Activated CD8-positive, alpha-beta T cell treated with anti-CD3 and anti-CD28 coated beads for 36 hours (primary cell): ENCODE measurements at regions not wholly inside any gene's neighbourhood (a gene's known extent, or its start where the extent isn't known, plus 50 kb on each side); places are given as distances from the start of the nearest gene placed in this dataset.

Source experiments
- ATAC-seq: fragments of 200-7000 bp; cut with Tn5 transposase; one replicate; pipeline ENCODE4 v1.10.0; 2021; ENCODE audit warnings: mild to moderate bottlenecking, moderate library complexity
- CTCF ChIA-PET: fragments of 350-600 bp; sonication (Branson Sonifier 250); formaldehyde crosslinking; loops from one replicate; lab custom pipeline; 2021; ENCODE audit warnings: antibody characterized with exemption; lab: Charles Lee
- POLR2A ChIA-PET: fragments of 350-600 bp; sonication (Branson Sonifier 250); formaldehyde crosslinking; loops from one replicate; lab custom pipeline; 2021; ENCODE audit warnings: antibody characterized with exemption; lab: Charles Lee
- DNase-seq: peaks from one replicate; pipeline ENCODE4 v3.0.0-alpha.2; 2020
- H3K27ac Mint-ChIP-seq: one replicate; pipeline ENCODE4 v1.8.0; 2021; ENCODE audit warnings: mild to moderate bottlenecking, mixed read lengths
- H3K27me3 Mint-ChIP-seq: one replicate; pipeline ENCODE4 v1.8.0; 2021; ENCODE audit warnings: mixed read lengths
- H3K36me3 Mint-ChIP-seq: one replicate; pipeline ENCODE4 v1.8.0; 2021; ENCODE audit warnings: low read depth, mixed read lengths
- H3K4me1 Mint-ChIP-seq: one replicate; pipeline ENCODE4 v1.8.0; 2021; ENCODE audit warnings: low read depth, mixed read lengths
- H3K4me3 Mint-ChIP-seq: one replicate; pipeline ENCODE4 v1.8.0; 2021; ENCODE audit warnings: mild to moderate bottlenecking, moderate library complexity, mixed read lengths
- H3K9me3 Mint-ChIP-seq: one replicate; pipeline ENCODE4 v1.8.0; 2021; ENCODE audit warnings: mixed read lengths
- CTCF ChIP-seq: fragments of 200-600 bp; IDR thresholded peaks from one replicate; pipeline ENCODE4 v1.8.0; 2022; ENCODE audit warnings: antibody characterized with exemption, mild to moderate bottlenecking
- intact Hi-C: fragments of 100-400 bp; cut with micrococcal nuclease; formaldehyde crosslinking; loops from one replicate; pipeline ENCODE4 v1.10.0; 2022

GRCh38 chr6:19637010-19637409 lies 200.2 kb upstream of the ID4 start:
- DNase-seq (no peak), ATAC-seq (no peak)
- Mint-ChIP-seq H3K36me3 (no peaks in the 10 kb centered on the region), H3K4me3 (no peak overlapping the region), H3K27me3 (no peaks in the 10 kb centered on the region), H3K27ac (no peak overlapping the region), H3K4me1 (no peaks in the 10 kb centered on the region), H3K9me3 (peaks cover 5% of the 10 kb centered on the region)
- CTCF ChIA-PET, result no interaction called here
- intact Hi-C loops, result no loop called here
- POLR2A ChIA-PET, result no interaction called here
- TF ChIP-seq CTCF, result no peak

GRCh38 chr6:19638931-19639330 lies 198.2 kb upstream of the ID4 start:
- Mint-ChIP-seq H3K27me3 (no peaks in the 10 kb centered on the region), H3K36me3 (no peaks in the 10 kb centered on the region), H3K4me1 (no peaks in the 10 kb centered on the region), H3K4me3 (no peak overlapping the region), H3K27ac (no peak overlapping the region), H3K9me3 (peaks cover 5% of the 10 kb centered on the region)
- ATAC-seq, result no peak
- ChIA-PET POLR2A (no interaction called here), CTCF (no interaction called here)
- intact Hi-C loops, result no loop called here
- no peak for TF ChIP-seq CTCF
- no peak for DNase-seq

GRCh38 chr6:19643287-19643686 lies 193.9 kb upstream of the ID4 start:
- DNase-seq (no peak), ATAC-seq (no peak)
- CTCF ChIA-PET, result no interaction called here
- no peak for TF ChIP-seq CTCF
- peaks cover 2% of the 10 kb centered on the region for H3K9me3 Mint-ChIP-seq
- no peaks in the 10 kb centered on the region for H3K36me3 Mint-ChIP-seq
- H3K4me3 Mint-ChIP-seq, result no peak overlapping the region
- intact Hi-C loops, result no loop called here
- no peak overlapping the region for H3K27ac Mint-ChIP-seq
- POLR2A ChIA-PET, result no interaction called here
- H3K27me3 Mint-ChIP-seq, result no peaks in the 10 kb centered on the region
- no peaks in the 10 kb centered on the region for H3K4me1 Mint-ChIP-seq

- no peaks in the 10 kb centered on the region for H3K4me1 Mint-ChIP-seq
- H3K36me3 Mint-ChIP-seq, result no peaks in the 10 kb centered on the region
- intact Hi-C loops, result no loop called here
- peaks cover 2% of the 10 kb centered on the region for H3K9me3 Mint-ChIP-seq
- no peak overlapping the region for H3K4me3 Mint-ChIP-seq
- no peak for TF ChIP-seq CTCF
- DNase-seq (no peak), ATAC-seq (no peak)
- no peaks in the 10 kb centered on the region for H3K27me3 Mint-ChIP-seq
- no peak overlapping the region for H3K27ac Mint-ChIP-seq
- POLR2A ChIA-PET, result no interaction called here
- CTCF ChIA-PET, result no interaction called here
Measured at GRCh38 chr6:19643713-19644112, 193.5 kb upstream of the ID4 start.

GRCh38 chr6:19655744-19656143 lies 181.4 kb upstream of the ID4 start:
- no peaks in the 10 kb centered on the region for H3K9me3 Mint-ChIP-seq
- POLR2A ChIA-PET, result no interaction called here

More at GRCh38 chr6:19655744-19656143, 181.4 kb upstream of the ID4 start:
- CTCF ChIA-PET, result interaction anchor here (0.7 kb wide), 1 partner anchor 548 kb away, joined by 3 read pairs; no protein-coding TSS in a partner anchor
- Mint-ChIP-seq H3K4me1 (no peaks in the 10 kb centered on the region), H3K27me3 (no peaks in the 10 kb centered on the region), H3K4me3 (no peak overlapping the region), H3K27ac (no peak overlapping the region), H3K36me3 (no peaks in the 10 kb centered on the region)
- intact Hi-C loops, result no loop called here
- no peak for TF ChIP-seq CTCF
- DNase-seq (no peak), ATAC-seq (no peak)
